ENCODE measurements at regions not wholly inside any gene's neighbourhood (a gene's known extent, or its start where the extent isn't known, plus 50 kb on each side); places are given as distances from the start of the nearest gene placed in this dataset.
"Not testable (repeated sequence)": the region's sequence is repeated elsewhere in the genome, so short reads cannot be mapped to it uniquely, and the experiment has no call there.

DNA sequence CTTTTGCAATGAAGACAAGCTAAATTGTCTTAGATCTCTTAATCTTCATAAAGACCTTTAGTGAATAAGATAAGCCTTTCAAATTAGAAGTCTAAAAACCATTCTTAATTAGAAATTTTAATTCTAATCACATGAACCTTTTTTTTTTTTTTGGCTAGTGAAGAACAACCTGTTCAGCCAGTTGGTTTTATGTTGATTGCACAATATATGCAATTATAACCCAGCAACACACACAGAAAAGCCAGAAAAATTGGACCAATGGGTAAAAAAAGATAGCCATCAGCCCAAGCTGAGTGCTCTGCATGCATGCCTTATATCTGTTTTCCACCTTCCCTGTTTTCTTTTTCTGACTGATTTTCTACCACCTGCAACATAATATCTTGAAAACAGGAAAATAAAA is 252.2 kb downstream of the SYT10 start:
- no peak for FAIRE-seq

GRCh38 chr12:33184161-33184560 is 255.5 kb downstream of the SYT10 start:
- no peak for FAIRE-seq

- FAIRE-seq, result no peak
Observed at GRCh38 chr12:33182485-33182884, 257.1 kb downstream of the SYT10 start.

GRCh38 chr12:33180918-33181317 is 258.7 kb downstream of the SYT10 start:
- FAIRE-seq, result no peak

DNA sequence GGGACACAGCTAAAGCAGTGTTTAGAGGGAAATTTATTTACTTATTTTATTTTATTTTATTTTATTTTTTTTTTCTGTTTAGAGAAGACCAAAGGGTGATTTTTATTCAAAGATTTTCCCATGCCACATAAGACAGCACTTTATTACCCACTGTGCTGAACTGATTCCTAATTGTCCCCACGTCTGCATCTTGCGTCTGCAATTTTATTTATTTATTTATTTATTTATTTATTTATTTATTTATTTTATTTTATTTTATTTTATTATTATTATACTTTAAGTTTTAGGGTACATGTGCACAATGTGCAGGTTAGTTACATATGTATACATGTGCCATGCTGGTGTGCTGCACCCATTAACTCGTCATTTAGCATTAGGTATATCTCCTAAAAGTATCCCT is 269.7 kb upstream of the PKP2 start:
- FAIRE-seq, result not testable (repeated sequence)

DNA sequence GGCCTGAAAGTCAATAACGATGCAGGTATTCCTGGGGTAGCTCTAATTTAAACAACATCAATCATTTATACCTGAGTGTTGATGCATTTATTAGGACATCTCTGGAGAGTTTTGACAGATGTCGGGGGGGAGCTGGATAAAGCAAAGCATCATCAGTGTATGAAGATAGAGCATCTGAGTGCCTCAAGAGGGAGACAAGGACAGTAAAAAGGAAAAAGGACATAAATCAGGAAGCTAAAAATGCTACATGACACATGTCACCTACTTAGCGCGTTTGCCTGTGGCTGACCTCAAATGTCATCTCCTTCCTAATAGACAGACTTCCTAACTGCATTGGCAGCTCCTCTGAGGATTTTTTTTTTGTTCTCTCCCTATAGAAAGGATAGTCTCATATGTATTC is 259.5 kb upstream of the PKP2 start:
- FAIRE-seq, result no peak

GRCh38 chr12:33147292-33147691 is 250.7 kb upstream of the PKP2 start:
- not testable (repeated sequence) for FAIRE-seq

DNA sequence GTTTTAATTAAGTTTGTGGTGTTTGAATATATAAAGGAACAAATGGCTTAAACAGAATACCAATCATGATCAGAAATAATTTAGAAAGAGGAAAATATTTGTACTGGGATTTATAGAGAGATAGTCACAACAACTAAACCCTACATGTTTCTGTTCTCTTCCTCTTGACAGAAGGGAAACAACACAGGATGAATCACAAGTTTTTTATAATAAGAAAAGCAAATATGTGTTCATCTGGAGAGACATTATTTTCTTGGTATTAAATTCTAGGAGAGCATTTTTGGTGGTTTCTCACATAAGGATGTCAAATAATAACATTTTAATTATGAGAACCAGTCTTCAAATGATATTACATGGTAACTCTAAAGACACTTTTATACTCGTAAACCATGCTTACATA is 232.9 kb upstream of the PKP2 start:
- FAIRE-seq, result no peak

DNA sequence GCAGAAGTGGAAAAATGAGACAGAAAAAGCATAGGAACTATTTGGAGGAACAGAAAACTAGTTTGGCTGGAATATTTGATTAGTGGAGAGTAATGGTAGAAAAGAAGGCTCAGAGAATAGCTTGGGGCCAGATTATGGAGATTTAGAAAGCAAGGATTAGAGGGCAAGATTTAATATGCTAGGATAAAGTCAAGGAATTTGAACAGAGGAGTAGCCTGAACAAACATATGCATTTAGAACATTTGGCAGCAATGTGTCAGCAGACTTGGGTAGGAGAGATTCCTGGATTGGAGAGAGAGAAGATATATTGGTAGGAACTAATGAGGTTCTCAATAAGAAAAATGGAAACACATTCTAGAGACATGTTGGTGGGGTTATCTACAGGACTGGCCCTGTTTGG is 229.2 kb upstream of the PKP2 start:
- FAIRE-seq, result no peak

DNA sequence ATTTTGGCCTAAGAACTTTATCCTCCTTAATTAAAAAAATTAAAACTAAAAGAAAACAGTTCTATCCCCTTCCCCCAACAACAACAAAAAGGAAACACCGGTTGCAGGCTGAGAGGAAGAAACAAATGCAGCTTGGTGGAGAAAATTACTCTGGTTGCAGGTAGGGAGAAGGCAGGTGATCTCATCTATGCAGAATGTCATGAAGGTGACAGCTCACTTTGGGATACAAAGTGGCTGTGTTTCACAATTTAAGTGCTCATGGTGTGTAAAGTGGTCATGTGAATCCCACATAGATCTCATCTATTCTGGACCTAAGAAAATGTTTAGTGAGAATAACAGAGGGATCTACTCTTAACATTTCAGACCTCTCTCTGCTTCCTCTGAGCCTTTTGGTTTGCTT is 219.7 kb upstream of the PKP2 start:
- no peak for FAIRE-seq

DNA sequence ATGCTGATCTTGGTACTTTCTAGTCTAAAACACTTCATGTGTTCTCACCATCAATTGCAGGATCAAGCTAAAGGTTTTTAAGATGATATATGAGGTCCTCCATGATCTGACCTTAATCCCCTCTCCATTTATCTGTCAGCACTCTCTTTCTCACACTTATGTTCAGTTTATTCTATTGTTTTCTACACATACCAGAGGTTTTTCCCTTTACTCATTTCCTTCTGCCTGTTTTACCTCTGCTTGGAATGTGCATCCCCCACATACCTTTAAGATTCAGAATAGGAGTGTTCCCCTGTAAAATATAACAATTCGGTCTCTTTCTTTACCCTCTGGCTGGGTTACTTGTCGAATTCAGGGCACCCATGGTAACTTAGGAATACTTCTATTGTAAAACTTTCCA is 219.1 kb upstream of the PKP2 start:
- no peak for FAIRE-seq

- FAIRE-seq, result no peak
Observed at GRCh38 chr12:33111850-33112249, 215.3 kb upstream of the PKP2 start.

- FAIRE-seq, result not testable (repeated sequence)
Observed at GRCh38 chr12:33107827-33108226, 211.2 kb upstream of the PKP2 start.

- FAIRE-seq, result no peak
Observed at GRCh38 chr12:33093534-33093933, 197.0 kb upstream of the PKP2 start.

DNA sequence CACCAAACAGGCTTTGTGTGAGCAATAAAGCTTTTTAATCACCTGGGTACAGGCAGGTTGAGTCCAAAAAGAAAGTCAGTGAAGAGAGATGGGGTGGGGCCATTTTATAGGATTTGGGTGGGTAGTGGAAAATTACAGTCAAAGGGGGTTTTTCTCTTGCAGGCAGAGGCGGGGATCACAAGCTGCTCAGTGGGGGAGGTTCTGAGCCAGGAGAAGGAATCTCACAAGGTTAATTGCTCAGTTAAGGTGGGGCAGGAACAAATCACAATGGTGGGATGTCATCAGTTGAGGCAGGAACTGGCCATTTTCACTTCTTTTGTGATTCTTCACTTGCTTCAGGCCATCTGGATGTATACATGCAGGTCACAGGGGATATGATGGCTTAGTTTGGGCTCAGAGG is 191.3 kb upstream of the PKP2 start:
- not testable (repeated sequence) for FAIRE-seq

DNA sequence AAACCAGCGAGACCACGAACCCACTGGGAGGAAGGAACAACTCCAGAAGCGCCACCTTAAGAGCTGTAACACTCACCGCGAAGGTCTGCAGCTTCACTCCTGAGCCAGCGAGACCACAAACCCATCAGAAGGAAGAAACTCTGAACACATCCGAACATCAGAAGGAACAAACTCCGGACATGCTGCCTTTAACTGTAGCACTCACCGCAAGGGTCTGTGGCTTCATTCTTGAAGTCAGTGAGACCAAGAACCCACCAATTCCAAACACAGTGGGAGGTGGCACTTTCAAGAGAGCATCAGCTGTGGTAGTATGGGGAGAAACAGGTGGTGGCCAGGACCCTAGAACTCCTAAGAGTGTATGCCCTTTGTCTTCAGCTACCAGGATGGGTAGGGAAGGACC is 179.8 kb upstream of the PKP2 start:
- not testable (repeated sequence) for FAIRE-seq

GRCh38 chr12:33075130-33075766 is 178.7 kb upstream of the PKP2 start:
- FAIRE-seq, result not testable (repeated sequence)

GRCh38 chr12:33061844-33062243 is 165.3 kb upstream of the PKP2 start:
- FAIRE-seq, result no peak

GRCh38 chr12:33054371-33054770 is 157.8 kb upstream of the PKP2 start:
- no peak for FAIRE-seq

- FAIRE-seq, result no peak
Observed at GRCh38 chr12:33052141-33053051, 155.8 kb upstream of the PKP2 start.

- FAIRE-seq, result no peak
Observed at GRCh38 chr12:33047666-33048065, 151.1 kb upstream of the PKP2 start.

DNA sequence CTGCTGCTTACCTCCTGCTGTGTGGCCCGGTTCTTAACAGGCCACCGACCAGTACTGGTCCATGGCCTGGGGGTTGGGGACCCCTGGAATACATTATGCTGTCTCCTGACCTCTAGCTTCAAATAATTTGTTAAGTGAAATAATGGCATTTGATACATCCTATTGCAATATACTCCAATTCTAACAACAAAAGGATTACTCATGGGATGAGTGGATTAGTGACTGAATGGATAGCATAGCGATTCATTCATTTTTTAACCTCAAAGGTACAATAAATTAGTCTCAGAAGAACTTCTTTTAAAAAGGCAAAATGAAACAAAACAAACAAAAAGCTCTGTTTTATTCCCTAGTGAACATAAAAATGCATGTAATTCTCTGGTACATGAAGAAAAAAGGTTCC is 147.9 kb upstream of the PKP2 start:
- FAIRE-seq, result no peak

DNA sequence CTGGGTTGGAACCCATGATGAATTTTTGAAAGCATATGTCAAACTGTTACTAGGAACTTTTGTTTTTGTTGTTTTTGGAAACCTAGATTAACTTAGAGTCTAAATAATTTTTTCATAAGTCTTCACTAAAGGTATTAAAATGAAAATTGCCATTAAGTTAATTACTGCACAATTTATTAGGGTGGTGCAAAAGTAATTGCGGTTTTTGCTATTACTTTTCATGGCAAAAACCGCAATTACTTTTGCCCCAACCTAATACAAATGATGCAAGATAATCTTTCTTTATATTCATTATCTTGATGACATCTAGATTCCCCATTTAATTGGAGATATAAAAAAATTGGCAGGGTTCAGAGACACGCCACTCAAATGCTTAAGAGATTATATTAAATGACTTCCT is 145.0 kb upstream of the PKP2 start:
- no peak for FAIRE-seq

- not testable (repeated sequence) for FAIRE-seq
Observed at GRCh38 chr12:33033999-33034398, 137.4 kb upstream of the PKP2 start.
